Fibroblast of lung (primary cell): ENCODE measurements at regions not wholly inside any gene's neighbourhood (a gene's known extent, or its start where the extent isn't known, plus 50 kb on each side); places are given as distances from the start of the nearest gene placed in this dataset.

Experiments
- DNase-seq, 2 donors: peaks; one replicate each; pipeline versions ENCODE4 v3.0.0 to v3.0.0-alpha.2; 2010; ENCODE audit warnings: low read depth in 2 of 2
- H2AFZ ChIP-seq: 2 replicates; pipeline ENCODE4 v1.5.1; 2012; ENCODE audit warnings: low read length, control low read depth, inconsistent platforms
- H3K27ac ChIP-seq: 2 replicates; pipeline ENCODE4 v1.5.1; 2011; ENCODE audit warnings: low read length, control low read depth; ENCODE audit not compliant: insufficient read depth
- H3K27me3 ChIP-seq: 2 replicates; pipeline ENCODE4 v1.5.1; 2011; ENCODE audit warnings: mild to moderate bottlenecking, low read length; ENCODE audit not compliant: control insufficient read depth, insufficient read depth
- H3K36me3 ChIP-seq: 2 replicates; pipeline ENCODE4 v1.5.1; 2011; ENCODE audit warnings: low read length; ENCODE audit not compliant: control insufficient read depth, insufficient read depth
- H3K4me1 ChIP-seq: 2 replicates; pipeline ENCODE4 v1.5.1; 2011; ENCODE audit warnings: low read length; ENCODE audit not compliant: control insufficient read depth, insufficient read depth; ENCODE audit errors: extremely low read depth
- H3K4me2 ChIP-seq: 2 replicates; pipeline ENCODE4 v1.5.1; 2011; ENCODE audit warnings: low read length, control low read depth; ENCODE audit not compliant: insufficient read depth; ENCODE audit errors: extremely low read depth
- H3K4me3 ChIP-seq, 4 experiments: fragments of 200-600 bp in 1 of 4; sonication (generic) in 1 of 4; replicated peaks in 1 of 4; 2 replicates each; pipeline ENCODE4 v1.5.1; 2011 to 2016; ENCODE audit warnings: low read length in 4 of 4, low read depth in 3 of 4, mild to moderate bottlenecking in 3 of 4, control low read depth in 2 of 4, inconsistent platforms in 1 of 4, mixed read lengths in 1 of 4; ENCODE audit not compliant: insufficient read depth in 1 of 4; ENCODE audit errors: control extremely low read depth in 1 of 4
- H3K79me2 ChIP-seq: 2 replicates; pipeline ENCODE4 v1.5.1; 2012; ENCODE audit warnings: mild to moderate bottlenecking, low read length, inconsistent platforms; ENCODE audit not compliant: control insufficient read depth, insufficient read depth
- H3K9ac ChIP-seq: 2 replicates; pipeline ENCODE4 v1.5.1; 2011; ENCODE audit warnings: mild to moderate bottlenecking, low read length, control low read depth; ENCODE audit not compliant: insufficient read depth
- H3K9me3 ChIP-seq: 2 replicates; pipeline ENCODE4 v1.5.1; 2012; ENCODE audit warnings: low read depth, low read length; ENCODE audit not compliant: control insufficient read depth, insufficient read depth
- H4K20me1 ChIP-seq: 2 replicates; pipeline ENCODE4 v1.5.1; 2011; ENCODE audit warnings: low read length; ENCODE audit not compliant: control insufficient read depth, insufficient read depth; ENCODE audit errors: extremely low read depth
- CTCF ChIP-seq, 2 donors: IDR thresholded peaks in 1 of 2; conservative IDR thresholded peaks in 1 of 2; 1 replicate in 1 of 2; 2 replicates in 1 of 2; pipeline ENCODE4 v1.5.1; 2011 to 2012; ENCODE audit warnings: low read length in 2 of 2, control low read depth in 1 of 2, inconsistent platforms in 1 of 2, low read depth in 1 of 2, mild to moderate bottlenecking in 1 of 2
- EZH2 ChIP-seq: IDR thresholded peaks from 2 replicates; pipeline ENCODE4 v1.5.1; 2012; ENCODE audit warnings: low read length, control low read depth, mild to moderate bottlenecking; ENCODE audit errors: missing control alignments

GRCh38 chr15:25587616-25588340, 149.0 kb upstream of the UBE3A start:
- Histone ChIP-seq H2AFZ (no peak overlapping the region), H3K79me2 (no peaks in the 10 kb centered on the region), H3K4me2 (no peak overlapping the region), H3K4me1 (no peaks in the 10 kb centered on the region), H3K9ac (no peak overlapping the region), H4K20me1 (no peaks in the 10 kb centered on the region), H3K4me3 (no peak overlapping the region), H3K36me3 (no peaks in the 10 kb centered on the region), H3K9me3 (no peaks in the 10 kb centered on the region), H3K27me3 (no peaks in the 10 kb centered on the region), H3K27ac (no peak overlapping the region)
- TF ChIP-seq CTCF (conservative IDR thresholded peaks at IDR 0.05 in 1 of 2, IDR thresholded peaks at IDR 0.05 in 1 of 2; ENCODE audit: low read depth in 1 of 2, low read length in 2 of 2) = no peak
- TF ChIP-seq EZH2 = no peak
- DNase-seq = no peak

- no peak for DNase-seq
- Histone ChIP-seq H3K4me1 (no peaks in the 10 kb centered on the region), H3K79me2 (no peaks in the 10 kb centered on the region)
Observed at GRCh38 chr15:25582886-25583285, 144.1 kb upstream of the UBE3A start.

GRCh38 chr15:25579127-25579526, 140.3 kb upstream of the UBE3A start:
- H3K4me3 ChIP-seq = no peak overlapping the region
- H3K4me2 ChIP-seq = no peak overlapping the region
- no peaks in the 10 kb centered on the region for H3K36me3 ChIP-seq
- H2AFZ ChIP-seq = no peak overlapping the region
- no peaks in the 10 kb centered on the region for H3K4me1 ChIP-seq
- H3K9me3 ChIP-seq = no peaks in the 10 kb centered on the region
- H3K27me3 ChIP-seq = no peaks in the 10 kb centered on the region
- no peaks in the 10 kb centered on the region for H3K79me2 ChIP-seq
- H3K27ac ChIP-seq = no peak overlapping the region
- H3K9ac ChIP-seq = no peak overlapping the region
- H4K20me1 ChIP-seq = no peaks in the 10 kb centered on the region
- no peak for DNase-seq
- TF ChIP-seq EZH2 (no peak), CTCF (conservative IDR thresholded peaks at IDR 0.05 in 1 of 2, IDR thresholded peaks at IDR 0.05 in 1 of 2; ENCODE audit: low read depth in 1 of 2, low read length in 2 of 2) (no peak)

More at GRCh38 chr15:25582886-25583285, 144.1 kb upstream of the UBE3A start:
- TF ChIP-seq CTCF (conservative IDR thresholded peaks at IDR 0.05 in 1 of 2, IDR thresholded peaks at IDR 0.05 in 1 of 2; ENCODE audit: low read depth in 1 of 2, low read length in 2 of 2) (no peak), EZH2 (no peak)
- Histone ChIP-seq H3K4me3 (no peak overlapping the region), H3K4me2 (no peak overlapping the region), H4K20me1 (no peaks in the 10 kb centered on the region), H3K27me3 (no peaks in the 10 kb centered on the region), H2AFZ (no peak overlapping the region), H3K9me3 (no peaks in the 10 kb centered on the region), H3K27ac (no peak overlapping the region), H3K36me3 (no peaks in the 10 kb centered on the region), H3K9ac (no peak overlapping the region)
